Medulla oblongata (tissue), 1 donor: ENCODE measurements at regions not wholly inside any gene's neighbourhood (a gene's known extent, or its start where the extent isn't known, plus 50 kb on each side); places are given as distances from the start of the nearest gene placed in this dataset.

Source experiments
- DNase-seq: peaks from one replicate; pipeline ENCODE4 v3.0.0-alpha.2; 2015; ENCODE audit errors: extremely low spot score

GRCh38 chr15:96390986-96391385, 60.5 kb downstream of the NR2F2 start:
- no peak for DNase-seq

- DNase-seq: no peak
These were observed 62.1 kb downstream of the NR2F2 start for GRCh38 chr15:96392380-96393208.

GRCh38 chr15:96393209-96393513, 62.7 kb downstream of the NR2F2 start:
- DNase-seq: no peak

GRCh38 chr15:96395687-96396086, 65.2 kb downstream of the NR2F2 start:
- DNase-seq: no peak

GRCh38 chr15:96398776-96399175, 68.3 kb downstream of the NR2F2 start:
- no peak for DNase-seq

GRCh38 chr15:96402403-96402802, 71.9 kb downstream of the NR2F2 start:
- no peak for DNase-seq

GRCh38 chr15:96403071-96403470, 72.6 kb downstream of the NR2F2 start:
- DNase-seq: no peak

GRCh38 chr15:96403932-96404331, 73.4 kb downstream of the NR2F2 start:
- no peak for DNase-seq

GRCh38 chr15:96404560-96404959, 74.1 kb downstream of the NR2F2 start:
- no peak for DNase-seq

- no peak for DNase-seq
These were observed 75.8 kb downstream of the NR2F2 start for GRCh38 chr15:96406291-96406690.

GRCh38 chr15:96406701-96407100, 76.2 kb downstream of the NR2F2 start:
- DNase-seq: no peak

- DNase-seq: no peak
These were observed 77.0 kb downstream of the NR2F2 start for GRCh38 chr15:96407482-96407881.

- DNase-seq: no peak
These were observed 78.2 kb downstream of the NR2F2 start for GRCh38 chr15:96408591-96409183.

- no peak for DNase-seq
These were observed 79.0 kb downstream of the NR2F2 start for GRCh38 chr15:96409215-96410138.

- no peak for DNase-seq
These were observed 79.9 kb downstream of the NR2F2 start for GRCh38 chr15:96410175-96411055.

GRCh38 chr15:96411056-96412031, 80.8 kb downstream of the NR2F2 start:
- DNase-seq: no peak

- no peak for DNase-seq
These were observed 81.8 kb downstream of the NR2F2 start for GRCh38 chr15:96412045-96412905.

GRCh38 chr15:96412906-96413231, 82.4 kb downstream of the NR2F2 start:
- no peak for DNase-seq

GRCh38 chr15:96413657-96414056, 83.2 kb downstream of the NR2F2 start:
- no peak for DNase-seq

- DNase-seq: no peak
These were observed 84.4 kb downstream of the NR2F2 start for GRCh38 chr15:96414875-96415274.
